GM21423 (cell line): ENCODE measurements at regions not wholly inside any gene's neighbourhood (a gene's known extent, or its start where the extent isn't known, plus 50 kb on each side); places are given as distances from the start of the nearest gene placed in this dataset.

Experiments used
- ATAC-seq: cut with Tn5 transposase; IDR thresholded peaks from one replicate; pipeline ENCODE4 v1.9.1; 2021; ENCODE audit warnings: mild to moderate bottlenecking, moderate library complexity; ENCODE audit not compliant: unreplicated experiment

GRCh38 chr1:232291261-232291660 is 338.7 kb downstream of the SIPA1L2 start:
- ATAC-seq = no peak

GRCh38 chr1:232290570-232290969 is 339.4 kb downstream of the SIPA1L2 start:
- no peak for ATAC-seq

- ATAC-seq = no peak
These were observed 342.0 kb downstream of the SIPA1L2 start for GRCh38 chr1:232287676-232288569.

- no peak for ATAC-seq
These were observed 344.8 kb downstream of the SIPA1L2 start for GRCh38 chr1:232285138-232285537.

GRCh38 chr1:232283864-232284263 is 346.1 kb downstream of the SIPA1L2 start:
- no peak for ATAC-seq

DNA sequence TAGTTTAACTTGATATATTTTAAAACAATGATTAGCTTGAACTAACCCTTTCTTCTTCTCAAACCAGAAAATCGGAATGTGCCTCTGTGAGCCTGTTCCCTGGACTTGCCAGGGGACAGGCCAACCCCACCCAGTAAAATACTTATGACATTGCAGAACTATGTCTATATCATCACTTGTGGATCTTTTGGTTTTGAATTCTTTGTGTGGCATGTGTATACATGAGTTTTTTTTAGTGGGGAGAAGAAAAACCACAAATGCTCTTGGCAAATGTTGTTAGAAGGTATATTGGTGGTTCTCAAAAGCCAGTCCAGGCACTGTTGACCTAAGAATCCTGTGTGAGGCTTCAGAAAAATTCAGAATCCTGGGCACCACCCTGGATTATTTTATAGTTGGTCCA is 347.4 kb downstream of the SIPA1L2 start:
- no peak for ATAC-seq

GRCh38 chr1:232280910-232281309 is 349.0 kb downstream of the SIPA1L2 start:
- no peak for ATAC-seq

DNA sequence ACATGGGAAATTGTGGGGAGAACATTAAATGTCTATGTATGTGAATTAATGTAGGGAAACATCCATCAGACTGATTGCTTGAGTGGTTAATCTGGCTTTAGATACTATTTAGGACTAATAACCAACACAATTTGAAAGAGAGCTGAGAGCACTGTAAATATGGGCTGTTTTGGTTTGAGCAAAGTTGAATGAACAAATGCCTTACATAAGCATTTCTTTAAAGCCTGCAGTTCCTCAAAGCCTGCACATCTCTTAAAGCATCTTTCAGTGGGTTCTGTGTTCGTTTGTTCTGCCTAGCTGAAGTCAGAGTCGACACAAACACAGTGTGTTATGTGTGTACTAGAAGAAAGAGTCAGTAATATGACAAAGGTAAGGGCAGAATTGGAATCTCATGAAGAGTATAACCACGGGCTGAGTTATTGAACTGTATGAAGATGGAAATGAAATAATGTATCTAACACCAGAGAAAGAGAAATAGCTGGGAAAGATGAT is 350.0 kb downstream of the SIPA1L2 start:
- ATAC-seq = no peak

DNA sequence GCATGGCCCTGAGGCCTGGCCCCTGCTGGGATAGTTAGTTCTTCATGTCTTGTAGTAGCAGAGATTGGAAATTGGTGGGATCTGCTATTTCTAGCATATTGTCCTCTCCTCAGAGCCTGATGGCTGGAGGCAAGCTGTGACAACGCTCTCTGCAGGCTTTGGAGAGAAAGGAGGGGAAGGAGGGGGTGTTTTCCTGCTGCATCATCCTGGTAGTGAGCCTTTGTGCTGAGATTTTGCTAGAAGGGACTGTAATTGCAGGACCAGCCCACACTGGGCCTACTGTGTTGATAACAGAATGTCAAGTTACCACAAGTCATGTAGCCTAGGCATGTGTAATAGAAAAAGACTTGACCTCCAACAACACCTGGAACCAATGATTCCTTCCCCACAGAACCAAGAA is 351.0 kb downstream of the SIPA1L2 start:
- no peak for ATAC-seq

DNA sequence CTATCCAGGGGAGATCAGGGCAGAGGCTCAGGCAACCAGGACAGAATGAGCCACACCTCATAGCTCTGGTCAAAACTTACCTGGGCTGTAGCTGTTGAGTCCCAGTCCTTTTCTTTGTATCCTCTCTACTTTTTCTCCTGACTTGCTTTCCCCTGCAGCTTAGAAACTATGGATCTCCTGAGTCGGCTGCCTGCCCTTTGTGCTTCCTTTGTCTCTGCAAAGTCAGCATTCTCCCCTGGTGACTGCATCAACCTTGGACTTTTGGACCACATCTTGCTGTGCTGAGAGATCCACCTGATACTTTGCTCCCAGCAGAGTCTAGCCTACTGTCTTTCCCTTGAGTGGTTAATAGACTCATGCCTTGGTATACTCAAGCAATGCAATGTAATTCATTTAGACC is 353.3 kb downstream of the SIPA1L2 start:
- ATAC-seq = no peak

- no peak for ATAC-seq
These were observed 354.8 kb downstream of the SIPA1L2 start for GRCh38 chr1:232274999-232275710.

GRCh38 chr1:232274236-232274855 is 355.6 kb downstream of the SIPA1L2 start:
- ATAC-seq = no peak

- ATAC-seq = no peak
These were observed 356.9 kb downstream of the SIPA1L2 start for GRCh38 chr1:232273011-232273410.

GRCh38 chr1:232271991-232272589 is 357.8 kb downstream of the SIPA1L2 start:
- ATAC-seq = no peak

GRCh38 chr1:232271299-232271698 is 358.6 kb downstream of the SIPA1L2 start:
- ATAC-seq = no peak

DNA sequence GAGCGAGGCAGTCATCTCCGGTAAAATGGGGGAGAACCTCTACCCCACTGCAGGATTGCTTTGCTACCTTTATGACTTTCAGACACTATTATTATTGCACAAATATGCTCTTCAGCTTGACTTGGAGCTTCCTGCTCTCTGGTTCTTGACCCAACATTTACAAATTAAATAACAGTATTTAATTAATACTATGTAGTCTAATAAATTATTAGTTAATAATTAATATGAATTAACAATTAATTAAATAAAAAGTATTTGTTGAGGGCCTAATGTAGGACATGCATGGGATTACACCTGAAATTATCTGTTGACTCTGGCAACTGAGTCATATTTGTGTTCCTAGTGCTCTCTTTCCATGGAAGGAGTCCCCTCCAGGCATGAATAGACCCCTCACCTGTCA is 359.9 kb downstream of the SIPA1L2 start:
- ATAC-seq = no peak

DNA sequence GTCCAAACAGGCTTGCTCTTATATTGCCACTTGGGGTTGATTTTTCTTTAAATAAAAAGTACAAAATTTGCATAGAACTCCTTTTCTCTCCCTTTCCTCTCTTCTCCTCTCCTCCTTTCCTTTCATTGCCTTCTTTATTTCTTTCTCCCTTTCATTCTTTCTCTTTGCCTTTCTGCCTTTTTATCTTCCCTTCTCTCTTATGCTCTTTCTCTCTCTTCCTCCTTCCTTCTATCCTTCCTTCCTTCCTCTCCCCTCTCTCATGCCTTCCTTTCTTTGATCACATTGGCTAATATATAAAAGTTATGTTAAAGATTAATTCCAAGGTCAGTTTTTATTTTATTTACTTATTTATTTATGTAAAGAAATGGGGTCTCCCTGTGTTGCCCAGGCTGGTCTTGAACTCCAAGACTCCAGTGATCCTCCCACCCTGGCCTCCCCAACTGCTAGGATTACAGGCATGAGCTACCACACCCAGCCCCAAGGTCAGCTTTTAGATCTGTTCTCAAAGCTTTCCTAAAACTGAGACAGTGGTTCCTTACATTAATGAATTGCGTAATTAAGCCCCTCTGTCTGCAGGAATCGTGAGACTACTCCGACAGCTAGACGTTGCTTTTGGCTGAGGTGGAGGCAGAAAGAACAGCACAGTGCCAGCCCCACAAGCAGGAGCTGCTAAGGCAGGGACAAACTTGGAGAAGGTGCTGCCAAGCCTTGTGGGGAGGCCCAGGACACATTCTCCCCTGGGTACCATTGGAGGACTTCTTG is 361.9 kb downstream of the SIPA1L2 start:
- ATAC-seq = no peak

DNA sequence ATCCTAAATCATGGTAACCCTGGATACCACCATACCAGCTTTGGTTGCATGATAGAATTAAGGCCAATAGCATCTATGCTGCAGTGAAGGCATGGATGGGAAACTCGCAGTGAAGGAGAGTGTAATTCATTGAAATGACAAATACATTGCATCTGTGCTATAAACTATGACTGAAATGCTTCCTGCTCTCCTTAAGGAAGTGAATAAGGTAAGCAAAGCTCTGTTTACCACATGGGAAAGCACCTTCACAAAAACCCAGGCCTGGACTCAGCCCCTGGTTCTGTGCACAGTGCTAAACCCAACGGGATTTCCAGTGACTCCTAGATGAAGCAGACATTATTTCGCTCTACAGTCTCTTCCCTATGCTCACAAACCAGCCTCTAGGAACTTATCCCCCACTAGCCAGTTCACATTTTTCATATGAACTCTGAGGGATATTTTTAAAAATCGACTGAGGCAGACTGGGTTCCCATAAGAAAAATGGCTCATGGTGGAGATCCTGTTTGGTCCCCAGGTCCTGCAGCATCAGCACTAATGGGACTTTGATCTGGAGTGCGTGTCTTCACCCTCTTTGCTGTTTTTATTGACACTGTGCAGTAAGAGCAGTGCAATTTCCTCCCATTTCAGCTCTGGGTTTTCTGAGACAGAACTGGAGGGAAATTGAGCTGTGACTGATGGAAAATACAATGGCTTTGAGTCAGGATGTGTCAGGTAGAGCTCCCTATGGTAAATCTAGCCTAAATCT is 362.7 kb downstream of the SIPA1L2 start:
- no peak for ATAC-seq

DNA sequence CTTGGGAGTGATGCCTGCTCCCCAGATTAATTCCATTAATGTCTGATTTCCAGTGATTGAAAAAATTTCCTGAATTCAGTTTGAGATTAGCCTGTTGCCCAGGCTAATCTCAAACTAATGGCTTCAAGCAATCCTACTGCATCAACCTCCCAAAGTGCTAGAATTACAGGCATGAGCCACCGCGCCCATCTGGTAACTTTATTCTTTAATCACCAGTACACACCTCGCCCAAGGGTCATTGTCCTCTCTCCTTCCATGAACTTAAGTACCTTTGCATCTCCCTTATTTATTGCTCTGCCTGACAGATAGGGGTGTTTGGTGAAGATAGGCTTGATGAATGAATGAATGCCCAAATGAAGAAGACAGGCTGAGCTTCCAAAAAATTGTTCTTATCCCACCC is 366.5 kb downstream of the SIPA1L2 start:
- ATAC-seq = no peak

DNA sequence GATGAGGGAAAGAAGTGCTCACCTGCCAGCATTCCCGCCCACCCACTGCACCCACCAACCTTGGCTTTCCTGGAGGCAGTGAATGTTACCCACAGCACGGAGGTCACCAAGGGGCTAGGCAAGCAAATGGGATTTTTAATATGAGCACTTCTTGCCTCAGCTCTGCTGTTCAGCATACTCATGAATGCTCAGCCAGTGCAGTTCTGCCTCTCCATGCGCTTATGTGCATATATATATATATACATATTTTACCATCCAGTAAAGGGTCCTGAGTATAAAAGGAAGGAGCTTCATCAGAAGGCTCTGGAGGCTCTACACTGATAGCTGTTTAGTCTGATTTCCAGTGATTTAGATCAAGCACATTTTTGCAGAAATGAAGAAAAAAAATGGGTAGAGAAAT is 366.9 kb downstream of the SIPA1L2 start:
- ATAC-seq = no peak
